Parathyroid adenoma (tissue), 2 donors: ENCODE measurements at regions not wholly inside any gene's neighbourhood (a gene's known extent, or its start where the extent isn't known, plus 50 kb on each side); places are given as distances from the start of the nearest gene placed in this dataset.

Experiments used
- H2AFZ ChIP-seq: fragments of 300-600 bp; sonication (generic); one replicate; pipeline ENCODE4 v1.7.0; 2017; ENCODE audit warnings: antibody characterized with exemption, mild to moderate bottlenecking
- H3K27ac ChIP-seq: fragments of 300-600 bp; sonication (generic); one replicate; pipeline ENCODE4 v1.7.0; 2017
- H3K27me3 ChIP-seq: fragments of 300-600 bp; sonication (generic); one replicate; pipeline ENCODE4 v1.7.0; 2017; ENCODE audit warnings: low read length; ENCODE audit not compliant: control insufficient read depth, insufficient read depth
- H3K36me3 ChIP-seq: fragments of 300-600 bp; sonication (generic); one replicate; pipeline ENCODE4 v1.7.0; 2017; ENCODE audit warnings: low read length; ENCODE audit not compliant: control insufficient read depth, insufficient read depth
- H3K4me1 ChIP-seq: fragments of 300-600 bp; sonication (generic); one replicate; pipeline ENCODE4 v1.7.0; 2017; ENCODE audit warnings: control low read depth
- H3K4me2 ChIP-seq: fragments of 300-600 bp; sonication (generic); one replicate; pipeline ENCODE4 v1.7.0; 2017; ENCODE audit warnings: low read length
- H3K4me3 ChIP-seq: fragments of 300-600 bp; sonication (generic); one replicate; pipeline ENCODE4 v1.7.0; 2017; ENCODE audit warnings: low read depth, low read length
- H3K79me2 ChIP-seq: fragments of 300-600 bp; sonication (generic); one replicate; pipeline ENCODE4 v1.7.0; 2017; ENCODE audit warnings: control low read depth
- H3K9ac ChIP-seq: fragments of 300-600 bp; sonication (generic); one replicate; pipeline ENCODE4 v1.7.0; 2017; ENCODE audit warnings: mild to moderate bottlenecking
- H3K9me3 ChIP-seq: fragments of 300-600 bp; sonication (generic); one replicate; pipeline ENCODE4 v1.7.0; 2017; ENCODE audit warnings: low read length; ENCODE audit not compliant: control insufficient read depth
- CTCF ChIP-seq: fragments of 300-600 bp; sonication (generic); IDR thresholded peaks from one replicate; pipeline ENCODE4 v1.7.0; 2017; ENCODE audit warnings: antibody characterized with exemption, mild to moderate bottlenecking
- donor health status: primary hyperparathyroidism.

- H3K36me3 ChIP-seq: no peaks in the 10 kb centered on the region
- no peak for TF ChIP-seq CTCF
- H3K9me3 ChIP-seq: no peaks in the 10 kb centered on the region
- no peak overlapping the region for H3K4me2 ChIP-seq
- no peaks in the 10 kb centered on the region for H3K27me3 ChIP-seq
- H3K4me3 ChIP-seq: no peak overlapping the region
- no peak overlapping the region for H3K9ac ChIP-seq
- H3K27ac ChIP-seq: no peak overlapping the region
- H3K4me1 ChIP-seq: no peaks in the 10 kb centered on the region
- H3K79me2 ChIP-seq: no peaks in the 10 kb centered on the region
- no peak overlapping the region for H2AFZ ChIP-seq
These were observed 121.8 kb upstream of the POU3F1 start for GRCh38 chr1:38168365-38168764.

- Histone ChIP-seq H3K79me2 (no peaks in the 10 kb centered on the region), H3K4me3 (no peak overlapping the region), H3K36me3 (no peaks in the 10 kb centered on the region), H3K9me3 (no peaks in the 10 kb centered on the region), H3K4me2 (no peak overlapping the region), H3K9ac (no peak overlapping the region), H3K27ac (no peak overlapping the region), H3K27me3 (no peaks in the 10 kb centered on the region), H3K4me1 (no peaks in the 10 kb centered on the region), H2AFZ (no peak overlapping the region)
- TF ChIP-seq CTCF: no peak
These were observed 119.9 kb upstream of the POU3F1 start for GRCh38 chr1:38166461-38166860.

- TF ChIP-seq CTCF: no peak
- no peak overlapping the region for H3K4me2 ChIP-seq
- no peaks in the 10 kb centered on the region for H3K79me2 ChIP-seq
- no peaks in the 10 kb centered on the region for H3K4me1 ChIP-seq
- H3K9me3 ChIP-seq: no peaks in the 10 kb centered on the region
- H2AFZ ChIP-seq: no peak overlapping the region
- H3K9ac ChIP-seq: no peak overlapping the region
- H3K27ac ChIP-seq: no peak overlapping the region
- no peaks in the 10 kb centered on the region for H3K36me3 ChIP-seq
- H3K4me3 ChIP-seq: no peak overlapping the region
- H3K27me3 ChIP-seq: no peaks in the 10 kb centered on the region
These were observed 107.3 kb upstream of the POU3F1 start for GRCh38 chr1:38153778-38154470.

GRCh38 chr1:38153066-38153777, 106.6 kb upstream of the POU3F1 start:
- Histone ChIP-seq H3K4me2 (no peak overlapping the region), H3K79me2 (no peaks in the 10 kb centered on the region)

More at GRCh38 chr1:38153066-38153777, 106.6 kb upstream of the POU3F1 start:
- TF ChIP-seq CTCF: no peak
- H3K27ac ChIP-seq: no peak overlapping the region
- H3K9ac ChIP-seq: no peak overlapping the region
- H3K4me3 ChIP-seq: no peak overlapping the region
- H3K9me3 ChIP-seq: no peaks in the 10 kb centered on the region
- H2AFZ ChIP-seq: no peak overlapping the region
- H3K4me1 ChIP-seq: no peaks in the 10 kb centered on the region
- no peaks in the 10 kb centered on the region for H3K36me3 ChIP-seq
- H3K27me3 ChIP-seq: no peaks in the 10 kb centered on the region
